ENCODE measurements at regions not wholly inside any gene's neighbourhood (a gene's known extent, or its start where the extent isn't known, plus 50 kb on each side); places are given as distances from the start of the nearest gene placed in this dataset.

- intact Hi-C loops (cut with DNase I) = no loop called here
- Histone ChIP-seq H3K9ac (ENCODE audit: low read depth in 2 of 2, low read length in 2 of 2) (no peak overlapping the region), H3K27me3 (no peaks in the 10 kb centered on the region), H3K4me1 (no peaks in the 10 kb centered on the region), H3K27ac (no peak overlapping the region), H3K9me3 (no peaks in the 10 kb centered on the region), H3K4me3 (no peak overlapping the region), H3K36me3 (no peaks in the 10 kb centered on the region)
- no peak for TF ChIP-seq CTCF (IDR thresholded peaks at IDR 0.05)
- DNase-seq = no peak
Observed at GRCh38 chr13:109572389-109572788, 214.0 kb downstream of the IRS2 start.

- Histone ChIP-seq H3K36me3 (no peaks in the 10 kb centered on the region), H3K9me3 (no peaks in the 10 kb centered on the region), H3K27ac (no peak overlapping the region), H3K4me1 (no peaks in the 10 kb centered on the region), H3K4me3 (no peak overlapping the region), H3K27me3 (no peaks in the 10 kb centered on the region), H3K9ac (ENCODE audit: low read depth in 2 of 2, low read length in 2 of 2) (no peak overlapping the region)
- intact Hi-C loops (cut with DNase I) = no loop called here
- no peak for TF ChIP-seq CTCF (IDR thresholded peaks at IDR 0.05)
- no peak for DNase-seq
Observed at GRCh38 chr13:109569958-109570711, 216.2 kb downstream of the IRS2 start.

GRCh38 chr13:109568339-109568818 is 218.0 kb downstream of the IRS2 start:
- DNase-seq = no peak
- H3K4me3 ChIP-seq = no peak overlapping the region
- TF ChIP-seq CTCF (IDR thresholded peaks at IDR 0.05) = no peak
- no peaks in the 10 kb centered on the region for H3K27me3 ChIP-seq
- intact Hi-C loops (cut with DNase I) = no loop called here
- no peaks in the 10 kb centered on the region for H3K36me3 ChIP-seq
- no peaks in the 10 kb centered on the region for H3K4me1 ChIP-seq
- H3K9ac ChIP-seq (ENCODE audit: low read depth in 2 of 2, low read length in 2 of 2) = no peak overlapping the region
- H3K9me3 ChIP-seq = no peaks in the 10 kb centered on the region
- H3K27ac ChIP-seq = no peak overlapping the region

- no peak for TF ChIP-seq CTCF (IDR thresholded peaks at IDR 0.05)
- Histone ChIP-seq H3K4me3 (no peak overlapping the region), H3K27ac (no peak overlapping the region), H3K4me1 (no peaks in the 10 kb centered on the region), H3K36me3 (no peaks in the 10 kb centered on the region), H3K27me3 (no peaks in the 10 kb centered on the region), H3K9me3 (no peaks in the 10 kb centered on the region), H3K9ac (ENCODE audit: low read depth in 2 of 2, low read length in 2 of 2) (no peak overlapping the region)
- intact Hi-C loops (cut with DNase I) = no loop called here
- no peak for DNase-seq
Observed at GRCh38 chr13:109567315-109567714, 219.1 kb downstream of the IRS2 start.

GRCh38 chr13:109565877-109566276 is 220.5 kb downstream of the IRS2 start:
- no peak overlapping the region for H3K4me3 ChIP-seq
- H3K36me3 ChIP-seq = no peaks in the 10 kb centered on the region
- H3K9me3 ChIP-seq = no peaks in the 10 kb centered on the region
- intact Hi-C loops (cut with DNase I) = no loop called here
- TF ChIP-seq CTCF (IDR thresholded peaks at IDR 0.05) = no peak
- H3K27me3 ChIP-seq = no peaks in the 10 kb centered on the region
- no peak overlapping the region for H3K9ac ChIP-seq (ENCODE audit: low read depth in 2 of 2, low read length in 2 of 2)
- no peaks in the 10 kb centered on the region for H3K4me1 ChIP-seq
- no peak overlapping the region for H3K27ac ChIP-seq
- no peak for DNase-seq
